ENCODE measurements at regions not wholly inside any gene's neighbourhood (a gene's known extent, or its start where the extent isn't known, plus 50 kb on each side); places are given as distances from the start of the nearest gene placed in this dataset.

DNA sequence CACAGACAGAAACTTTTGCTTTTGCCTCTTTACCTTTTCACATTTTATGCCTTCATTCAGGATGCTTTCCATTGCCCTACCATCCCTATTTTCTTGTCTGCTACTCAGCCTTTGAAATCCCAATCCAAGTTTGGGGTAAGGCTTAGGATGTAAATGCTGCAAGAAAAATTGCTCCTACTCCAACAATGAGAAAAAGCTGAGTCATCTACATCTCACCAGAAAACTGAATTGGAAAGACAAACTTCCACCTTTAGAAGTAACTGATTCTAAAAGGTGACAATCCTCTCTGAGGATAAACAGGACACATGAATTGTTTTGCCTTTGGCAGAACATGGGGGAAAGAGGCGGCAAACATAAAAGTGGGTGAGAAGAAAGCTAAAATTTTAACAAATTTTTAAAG is 295.6 kb downstream of the NR2F1-AS1 start:
- H3K27ac Mint-ChIP-seq = no peak overlapping the region; the same call in 1 of the 2 replicates
- H3K4me1 ChIP-seq (ENCODE audit: insufficient read depth) = no peaks in the 10 kb centered on the region
- peaks cover 6% of the 10 kb centered on the region; the same call in 1 of the 2 replicates for H3K36me3 ChIP-seq (ENCODE audit: insufficient read depth)
- peaks cover 2% of the 10 kb centered on the region for H3K27me3 Mint-ChIP-seq (ENCODE audit: insufficient read depth, low read depth, poor library complexity)
- H2AFZ ChIP-seq = peak overlapping the region; percentile 12; the same call in 1 of the 2 replicates
- no peak overlapping the region for H3K4me3 ChIP-seq
- H3F3A ChIP-seq (replicated peaks; ENCODE audit: low read depth) = no peaks in the 10 kb centered on the region
- no peaks in the 10 kb centered on the region for H4K20me1 ChIP-seq (replicated peaks; ENCODE audit: insufficient read depth)
- no peak for ATAC-seq
- H3K4me2 ChIP-seq = no peak overlapping the region
- no peak for DNase-seq (ENCODE audit: low spot score)
- H3K36me3 Mint-ChIP-seq (ENCODE audit: low read depth) = peaks cover 12% of the 10 kb centered on the region
- no peak overlapping the region for H3K4me3 Mint-ChIP-seq
- TF ChIP-seq POLR2AphosphoS5 (IDR thresholded peaks at IDR 0.05; ENCODE audit: low read depth) (no peak), JUNB (IDR thresholded peaks at IDR 0.05; ENCODE audit: unreplicated experiment) (no peak), ZNF114 (CRISPR knock-in tag; IDR thresholded peaks at IDR 0.05) (no peak), EZH2phosphoT487 (IDR thresholded peaks at IDR 0.05; ENCODE audit: unreplicated experiment) (no peak), STAT1 (IDR thresholded peaks at IDR 0.05; ENCODE audit: unreplicated experiment) (no peak), NANOG (IDR thresholded peaks at IDR 0.05; ENCODE audit: borderline replicate concordance) (no peak)
- TF ChIP-seq, protein P1, sequence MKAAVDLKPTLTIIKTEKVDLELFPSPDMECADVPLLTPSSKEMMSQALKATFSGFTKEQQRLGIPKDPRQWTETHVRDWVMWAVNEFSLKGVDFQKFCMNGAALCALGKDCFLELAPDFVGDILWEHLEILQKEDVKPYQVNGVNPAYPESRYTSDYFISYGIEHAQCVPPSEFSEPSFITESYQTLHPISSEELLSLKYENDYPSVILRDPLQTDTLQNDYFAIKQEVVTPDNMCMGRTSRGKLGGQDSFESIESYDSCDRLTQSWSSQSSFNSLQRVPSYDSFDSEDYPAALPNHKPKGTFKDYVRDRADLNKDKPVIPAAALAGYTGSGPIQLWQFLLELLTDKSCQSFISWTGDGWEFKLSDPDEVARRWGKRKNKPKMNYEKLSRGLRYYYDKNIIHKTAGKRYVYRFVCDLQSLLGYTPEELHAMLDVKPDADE (IDR thresholded peaks at IDR 0.05) = no peak
- TF ChIP-seq, protein P2, sequence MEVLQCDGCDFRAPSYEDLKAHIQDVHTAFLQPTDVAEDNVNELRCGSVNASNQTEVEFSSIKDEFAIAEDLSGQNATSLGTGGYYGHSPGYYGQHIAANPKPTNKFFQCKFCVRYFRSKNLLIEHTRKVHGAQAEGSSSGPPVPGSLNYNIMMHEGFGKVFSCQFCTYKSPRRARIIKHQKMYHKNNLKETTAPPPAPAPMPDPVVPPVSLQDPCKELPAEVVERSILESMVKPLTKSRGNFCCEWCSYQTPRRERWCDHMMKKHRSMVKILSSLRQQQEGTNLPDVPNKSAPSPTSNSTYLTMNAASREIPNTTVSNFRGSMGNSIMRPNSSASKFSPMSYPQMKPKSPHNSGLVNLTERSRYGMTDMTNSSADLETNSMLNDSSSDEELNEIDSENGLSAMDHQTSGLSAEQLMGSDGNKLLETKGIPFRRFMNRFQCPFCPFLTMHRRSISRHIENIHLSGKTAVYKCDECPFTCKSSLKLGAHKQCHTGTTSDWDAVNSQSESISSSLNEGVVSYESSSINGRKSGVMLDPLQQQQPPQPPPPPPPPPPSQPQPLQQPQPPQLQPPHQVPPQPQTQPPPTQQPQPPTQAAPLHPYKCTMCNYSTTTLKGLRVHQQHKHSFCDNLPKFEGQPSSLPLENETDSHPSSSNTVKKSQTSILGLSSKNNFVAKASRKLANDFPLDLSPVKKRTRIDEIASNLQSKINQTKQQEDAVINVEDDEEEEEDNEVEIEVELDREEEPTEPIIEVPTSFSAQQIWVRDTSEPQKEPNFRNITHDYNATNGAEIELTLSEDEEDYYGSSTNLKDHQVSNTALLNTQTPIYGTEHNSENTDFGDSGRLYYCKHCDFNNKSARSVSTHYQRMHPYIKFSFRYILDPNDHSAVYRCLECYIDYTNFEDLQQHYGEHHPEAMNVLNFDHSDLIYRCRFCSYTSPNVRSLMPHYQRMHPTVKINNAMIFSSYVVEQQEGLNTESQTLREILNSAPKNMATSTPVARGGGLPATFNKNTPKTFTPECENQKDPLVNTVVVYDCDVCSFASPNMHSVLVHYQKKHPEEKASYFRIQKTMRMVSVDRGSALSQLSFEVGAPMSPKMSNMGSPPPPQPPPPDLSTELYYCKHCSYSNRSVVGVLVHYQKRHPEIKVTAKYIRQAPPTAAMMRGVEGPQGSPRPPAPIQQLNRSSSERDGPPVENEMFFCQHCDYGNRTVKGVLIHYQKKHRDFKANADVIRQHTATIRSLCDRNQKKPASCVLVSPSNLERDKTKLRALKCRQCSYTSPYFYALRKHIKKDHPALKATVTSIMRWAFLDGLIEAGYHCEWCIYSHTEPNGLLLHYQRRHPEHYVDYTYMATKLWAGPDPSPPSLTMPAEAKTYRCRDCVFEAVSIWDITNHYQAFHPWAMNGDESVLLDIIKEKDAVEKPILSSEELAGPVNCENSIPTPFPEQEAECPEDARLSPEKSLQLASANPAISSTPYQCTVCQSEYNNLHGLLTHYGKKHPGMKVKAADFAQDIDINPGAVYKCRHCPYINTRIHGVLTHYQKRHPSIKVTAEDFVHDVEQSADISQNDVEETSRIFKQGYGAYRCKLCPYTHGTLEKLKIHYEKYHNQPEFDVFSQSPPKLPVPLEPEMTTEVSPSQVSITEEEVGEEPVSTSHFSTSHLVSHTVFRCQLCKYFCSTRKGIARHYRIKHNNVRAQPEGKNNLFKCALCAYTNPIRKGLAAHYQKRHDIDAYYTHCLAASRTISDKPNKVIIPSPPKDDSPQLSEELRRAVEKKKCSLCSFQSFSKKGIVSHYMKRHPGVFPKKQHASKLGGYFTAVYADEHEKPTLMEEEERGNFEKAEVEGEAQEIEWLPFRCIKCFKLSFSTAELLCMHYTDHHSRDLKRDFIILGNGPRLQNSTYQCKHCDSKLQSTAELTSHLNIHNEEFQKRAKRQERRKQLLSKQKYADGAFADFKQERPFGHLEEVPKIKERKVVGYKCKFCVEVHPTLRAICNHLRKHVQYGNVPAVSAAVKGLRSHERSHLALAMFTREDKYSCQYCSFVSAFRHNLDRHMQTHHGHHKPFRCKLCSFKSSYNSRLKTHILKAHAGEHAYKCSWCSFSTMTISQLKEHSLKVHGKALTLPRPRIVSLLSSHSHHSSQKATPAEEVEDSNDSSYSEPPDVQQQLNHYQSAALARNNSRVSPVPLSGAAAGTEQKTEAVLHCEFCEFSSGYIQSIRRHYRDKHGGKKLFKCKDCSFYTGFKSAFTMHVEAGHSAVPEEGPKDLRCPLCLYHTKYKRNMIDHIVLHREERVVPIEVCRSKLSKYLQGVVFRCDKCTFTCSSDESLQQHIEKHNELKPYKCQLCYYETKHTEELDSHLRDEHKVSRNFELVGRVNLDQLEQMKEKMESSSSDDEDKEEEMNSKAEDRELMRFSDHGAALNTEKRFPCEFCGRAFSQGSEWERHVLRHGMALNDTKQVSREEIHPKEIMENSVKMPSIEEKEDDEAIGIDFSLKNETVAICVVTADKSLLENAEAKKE (CRISPR knock-in tag; IDR thresholded peaks at IDR 0.05) = no peak
- TF ChIP-seq, protein P3, sequence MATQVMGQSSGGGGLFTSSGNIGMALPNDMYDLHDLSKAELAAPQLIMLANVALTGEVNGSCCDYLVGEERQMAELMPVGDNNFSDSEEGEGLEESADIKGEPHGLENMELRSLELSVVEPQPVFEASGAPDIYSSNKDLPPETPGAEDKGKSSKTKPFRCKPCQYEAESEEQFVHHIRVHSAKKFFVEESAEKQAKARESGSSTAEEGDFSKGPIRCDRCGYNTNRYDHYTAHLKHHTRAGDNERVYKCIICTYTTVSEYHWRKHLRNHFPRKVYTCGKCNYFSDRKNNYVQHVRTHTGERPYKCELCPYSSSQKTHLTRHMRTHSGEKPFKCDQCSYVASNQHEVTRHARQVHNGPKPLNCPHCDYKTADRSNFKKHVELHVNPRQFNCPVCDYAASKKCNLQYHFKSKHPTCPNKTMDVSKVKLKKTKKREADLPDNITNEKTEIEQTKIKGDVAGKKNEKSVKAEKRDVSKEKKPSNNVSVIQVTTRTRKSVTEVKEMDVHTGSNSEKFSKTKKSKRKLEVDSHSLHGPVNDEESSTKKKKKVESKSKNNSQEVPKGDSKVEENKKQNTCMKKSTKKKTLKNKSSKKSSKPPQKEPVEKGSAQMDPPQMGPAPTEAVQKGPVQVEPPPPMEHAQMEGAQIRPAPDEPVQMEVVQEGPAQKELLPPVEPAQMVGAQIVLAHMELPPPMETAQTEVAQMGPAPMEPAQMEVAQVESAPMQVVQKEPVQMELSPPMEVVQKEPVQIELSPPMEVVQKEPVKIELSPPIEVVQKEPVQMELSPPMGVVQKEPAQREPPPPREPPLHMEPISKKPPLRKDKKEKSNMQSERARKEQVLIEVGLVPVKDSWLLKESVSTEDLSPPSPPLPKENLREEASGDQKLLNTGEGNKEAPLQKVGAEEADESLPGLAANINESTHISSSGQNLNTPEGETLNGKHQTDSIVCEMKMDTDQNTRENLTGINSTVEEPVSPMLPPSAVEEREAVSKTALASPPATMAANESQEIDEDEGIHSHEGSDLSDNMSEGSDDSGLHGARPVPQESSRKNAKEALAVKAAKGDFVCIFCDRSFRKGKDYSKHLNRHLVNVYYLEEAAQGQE (IDR thresholded peaks at IDR 0.05; ENCODE audit: unreplicated experiment) = no peak
- H3K4me1 Mint-ChIP-seq = peaks cover 3% of the 10 kb centered on the region; the same call in 2 of the 3 replicates
- H3K27me3 ChIP-seq (ENCODE audit: insufficient read depth) = no peaks in the 10 kb centered on the region
- peaks cover 12% of the 10 kb centered on the region for H3K9me3 Mint-ChIP-seq
- H3K79me2 ChIP-seq (replicated peaks; ENCODE audit: insufficient read depth) = no peaks in the 10 kb centered on the region
- H3K27ac ChIP-seq (ENCODE audit: low read depth) = no peak overlapping the region
- no peaks in the 10 kb centered on the region for H3K9me2 ChIP-seq (ENCODE audit: insufficient read depth)

Data from GM23338 (cell line).